GM12878 (cell line): ENCODE measurements at regions not wholly inside any gene's neighbourhood (a gene's known extent, or its start where the extent isn't known, plus 50 kb on each side); places are given as distances from the start of the nearest gene placed in this dataset.

Source experiments
- ATAC-seq: fragments of 200-7000 bp; cut with Tn5 transposase; 3 replicates; pipeline ENCODE4 v1.9.1; 2020; ENCODE audit warnings: mild to moderate bottlenecking, moderate library complexity
- BruUV-seq: library from RNA; stranded (reverse); fragments of 400-500 nt; replicated peaks from 2 replicates; lab custom pipeline; 2021; lab: Mats Ljungman, UMichigan
- CTCF ChIA-PET: fragments of 300-600 bp; sonication (Branson Sonifier 250); formaldehyde crosslinking; extraction: SDS; loops from one replicate; lab custom pipeline; 2021; ENCODE audit warnings: inconsistent platforms; lab: Yijun Ruan, JAX
- POLR2A ChIA-PET: fragments of 350-600 bp; formaldehyde crosslinking; extraction: SDS; loops from one replicate; lab custom pipeline; 2021; ENCODE audit warnings: inconsistent platforms; lab: Charles Lee
- RAD21 ChIA-PET: fragments of 300-600 bp; sonication (Branson Sonifier 250); formaldehyde crosslinking; loops from one replicate; lab custom pipeline; 2023; ENCODE audit warnings: antibody characterized with exemption; ENCODE audit not compliant: unreplicated experiment; lab: Charles Lee
- SMC1A ChIA-PET: fragments of 300-600 bp; sonication (Branson Sonifier 250); formaldehyde crosslinking; loops from one replicate; lab custom pipeline; 2023; ENCODE audit not compliant: unreplicated experiment, uncharacterized antibody; lab: Charles Lee
- DNase-seq: peaks from one replicate; pipeline ENCODE4 v3.0.0-alpha.2; 2011; ENCODE audit warnings: low read depth, low spot score
- FAIRE-seq: peaks from 3 replicates; lab custom pipeline; 2011; peaks lifted over from hg19 to GRCh38; lab: Jason Lieb, UNC
- H2AFZ ChIP-seq: 2 replicates; pipeline ENCODE4 v1.6.0; 2011; ENCODE audit warnings: low read depth, low read length, control low read depth; ENCODE audit not compliant: control insufficient read depth
- H3K27ac ChIP-seq: 2 replicates; pipeline ENCODE4 v1.5.1; 2011; ENCODE audit warnings: control low read depth; ENCODE audit not compliant: control insufficient read depth, insufficient read depth
- H3K27me3 ChIP-seq, 2 experiments: replicated peaks in 1 of 2; 2 replicates each; pipeline versions ENCODE4 v1.6.0 to v1.6.1; 2011; ENCODE audit warnings: low read length in 1 of 2; ENCODE audit not compliant: control insufficient read depth in 2 of 2, insufficient read depth in 2 of 2
- H3K36me3 ChIP-seq, 2 experiments: 2 replicates each; pipeline ENCODE4 v1.5.1; 2011; ENCODE audit warnings: low read length in 1 of 2; ENCODE audit not compliant: control insufficient read depth in 2 of 2, insufficient read depth in 2 of 2
- H3K4me1 ChIP-seq: 2 replicates; pipeline ENCODE4 v1.6.1; 2011; ENCODE audit warnings: mild to moderate bottlenecking, low read length, moderate library complexity, mixed read lengths; ENCODE audit not compliant: control insufficient read depth, insufficient read depth
- H3K4me2 ChIP-seq: 2 replicates; pipeline ENCODE4 v1.6.0; 2011; ENCODE audit warnings: control low read depth; ENCODE audit not compliant: control insufficient read depth, insufficient read depth
- H3K4me3 ChIP-seq: fragments of 200-600 bp; sonication (generic); 2 replicates; pipeline ENCODE4 v1.5.1; 2016
- H3K79me2 ChIP-seq: 2 replicates; pipeline ENCODE4 v1.6.0; 2011; ENCODE audit warnings: low read length; ENCODE audit not compliant: control insufficient read depth, insufficient read depth
- H3K9ac ChIP-seq: 2 replicates; pipeline ENCODE4 v1.8.0; 2011; ENCODE audit warnings: low read length, control low read depth, mixed read lengths; ENCODE audit not compliant: control insufficient read depth, insufficient read depth
- H3K9me3 ChIP-seq: replicated peaks from 3 replicates; pipeline ENCODE4 v1.5.1; 2011; ENCODE audit warnings: mild to moderate bottlenecking, low read length; ENCODE audit not compliant: control insufficient read depth, insufficient read depth
- H4K20me1 ChIP-seq: 2 replicates; pipeline ENCODE4 v1.6.0; 2011; ENCODE audit not compliant: control insufficient read depth, insufficient read depth
- GABPA ChIP-seq: IDR thresholded peaks from 2 replicates; pipeline ENCODE4 v1.6.1; 2014; ENCODE audit warnings: antibody characterized with exemption, low read depth, mild to moderate bottlenecking, inconsistent platforms
- TCF7 ChIP-seq: IDR thresholded peaks from 2 replicates; pipeline ENCODE4 v1.6.1; 2014; ENCODE audit warnings: antibody characterized with exemption, borderline replicate concordance
- ZSCAN29 ChIP-seq: fragments of 450-650 bp; IDR thresholded peaks from 2 replicates; pipeline ENCODE4 v1.6.1; 2017; ENCODE audit warnings: mild to moderate bottlenecking, moderate library complexity
- WGBS: methylation state at CpG from one replicate; pipeline ENCODE4 v1.1.6; 2016; ENCODE audit warnings: low lambda C conversion rate; ENCODE audit not compliant: insufficient replicate concordance, insufficient coverage; ENCODE audit errors: missing lambda C conversion rate; 5-methylcytosine and 5-hydroxymethylcytosine counted together
- in situ Hi-C: fragments of 300-500 bp; cut with MboI; formaldehyde crosslinking; loops from 9 replicates; pipeline ENCODE4 v1.14.3; 2018; ENCODE audit warnings: mixed read lengths
- intact Hi-C: fragments of 100-400 bp; cut with micrococcal nuclease; formaldehyde crosslinking; loops from one replicate; pipeline ENCODE4 v1.14.2; 2022; ENCODE audit not compliant: unreplicated experiment
- TF ChIP-seq, protein P1 (sequence below): IDR thresholded peaks from 2 replicates; pipeline ENCODE4 v1.6.1; 2011; ENCODE audit warnings: borderline replicate concordance, low read depth, mild to moderate bottlenecking, moderate library complexity, mixed read lengths, low read length; ENCODE audit not compliant: insufficient read depth; ENCODE audit errors: extremely low read length
- TF ChIP-seq, protein P2 (sequence below): fragments of 450-650 bp; formaldehyde crosslinking; IDR thresholded peaks from 2 replicates; pipeline ENCODE4 v1.4.0; 2022; ENCODE audit warnings: mild to moderate bottlenecking, moderate library complexity

DNA sequence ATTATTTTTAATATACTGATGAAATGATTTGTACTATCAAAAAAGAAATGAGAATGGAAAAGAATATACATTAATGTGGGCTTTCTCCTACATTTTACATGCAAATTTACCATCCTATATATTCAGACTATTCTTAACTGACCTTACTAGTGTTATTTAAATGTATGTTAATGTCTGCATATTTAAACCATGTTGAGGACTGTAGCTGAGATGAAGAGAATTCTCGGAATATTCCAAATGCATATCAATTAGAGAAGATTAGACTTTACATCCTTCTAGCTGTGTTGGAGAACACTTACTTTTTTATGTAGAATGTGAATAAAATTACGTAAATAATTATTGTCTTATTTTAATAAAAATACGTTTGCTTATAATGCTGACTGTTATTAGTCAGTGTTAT is 990.1 kb upstream of the LRFN5 start:
- no peak overlapping the region for H3K4me2 ChIP-seq
- in situ Hi-C loops (no loop called here), intact Hi-C loops (loop anchor here (10.0 kb wide), 1 partner anchor 332 kb away; no protein-coding TSS in a partner anchor)
- H4K20me1 ChIP-seq, result no peaks in the 10 kb centered on the region
- H3K9me3 ChIP-seq, result no peaks in the 10 kb centered on the region
- WGBS, result 11% methylated on average over 3 of the region's 3 CpGs
- no peaks in the 10 kb centered on the region for H3K27me3 ChIP-seq
- SMC1A ChIA-PET, result no interaction called here
- no peak overlapping the region for H2AFZ ChIP-seq
- no peaks in the 10 kb centered on the region for H3K79me2 ChIP-seq
- ATAC-seq (no peak), DNase-seq (no peak), FAIRE-seq (no peak)
- no peak overlapping the region for H3K9ac ChIP-seq
- BruUV-seq, result no TSS peak
- no peak overlapping the region for H3K4me3 ChIP-seq
- no peak overlapping the region for H3K27ac ChIP-seq
- RAD21 ChIA-PET, result no interaction called here
- no peaks in the 10 kb centered on the region for H3K36me3 ChIP-seq
- TF ChIP-seq, protein P1, sequence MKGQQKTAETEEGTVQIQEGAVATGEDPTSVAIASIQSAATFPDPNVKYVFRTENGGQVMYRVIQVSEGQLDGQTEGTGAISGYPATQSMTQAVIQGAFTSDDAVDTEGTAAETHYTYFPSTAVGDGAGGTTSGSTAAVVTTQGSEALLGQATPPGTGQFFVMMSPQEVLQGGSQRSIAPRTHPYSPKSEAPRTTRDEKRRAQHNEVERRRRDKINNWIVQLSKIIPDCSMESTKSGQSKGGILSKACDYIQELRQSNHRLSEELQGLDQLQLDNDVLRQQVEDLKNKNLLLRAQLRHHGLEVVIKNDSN, result no peak
- TF ChIP-seq, protein P2, sequence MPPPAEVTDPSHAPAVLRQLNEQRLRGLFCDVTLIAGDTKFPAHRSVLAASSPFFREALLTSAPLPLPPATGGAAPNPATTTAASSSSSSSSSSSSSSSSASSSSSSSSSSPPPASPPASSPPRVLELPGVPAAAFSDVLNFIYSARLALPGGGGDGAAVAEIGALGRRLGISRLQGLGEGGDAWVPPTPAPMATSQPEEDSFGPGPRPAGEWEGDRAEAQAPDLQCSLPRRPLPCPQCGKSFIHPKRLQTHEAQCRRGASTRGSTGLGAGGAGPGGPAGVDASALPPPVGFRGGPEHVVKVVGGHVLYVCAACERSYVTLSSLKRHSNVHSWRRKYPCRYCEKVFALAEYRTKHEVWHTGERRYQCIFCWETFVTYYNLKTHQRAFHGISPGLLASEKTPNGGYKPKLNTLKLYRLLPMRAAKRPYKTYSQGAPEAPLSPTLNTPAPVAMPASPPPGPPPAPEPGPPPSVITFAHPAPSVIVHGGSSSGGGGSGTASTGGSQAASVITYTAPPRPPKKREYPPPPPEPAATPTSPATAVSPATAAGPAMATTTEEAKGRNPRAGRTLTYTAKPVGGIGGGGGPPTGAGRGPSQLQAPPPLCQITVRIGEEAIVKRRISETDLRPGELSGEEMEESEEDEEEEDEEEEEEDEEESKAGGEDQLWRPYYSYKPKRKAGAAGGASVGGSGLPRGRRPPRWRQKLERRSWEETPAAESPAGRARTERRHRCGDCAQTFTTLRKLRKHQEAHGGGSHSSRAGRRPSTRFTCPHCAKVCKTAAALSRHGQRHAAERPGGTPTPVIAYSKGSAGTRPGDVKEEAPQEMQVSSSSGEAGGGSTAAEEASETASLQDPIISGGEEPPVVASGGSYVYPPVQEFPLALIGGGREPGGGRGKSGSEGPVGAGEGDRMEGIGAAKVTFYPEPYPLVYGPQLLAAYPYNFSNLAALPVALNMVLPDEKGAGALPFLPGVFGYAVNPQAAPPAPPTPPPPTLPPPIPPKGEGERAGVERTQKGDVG (CRISPR knock-in tag), result no peak
- no peak for TF ChIP-seq ZSCAN29
- TF ChIP-seq TCF7, result no peak
- TF ChIP-seq GABPA, result no peak
- H3K4me1 ChIP-seq, result no peaks in the 10 kb centered on the region
- POLR2A ChIA-PET, result no interaction called here
- CTCF ChIA-PET, result no interaction called here
